HG03135 (cell line): ENCODE measurements at regions not wholly inside any gene's neighbourhood (a gene's known extent, or its start where the extent isn't known, plus 50 kb on each side); places are given as distances from the start of the nearest gene placed in this dataset.

ENCODE experiments used
- ATAC-seq: cut with Tn5 transposase; IDR thresholded peaks from one replicate; pipeline ENCODE4 v1.9.1; 2021; ENCODE audit warnings: mild to moderate bottlenecking, moderate library complexity; ENCODE audit not compliant: unreplicated experiment

GRCh38 chr21:27647921-27648320 is 681.0 kb upstream of the ADAMTS5 start:
- no peak for ATAC-seq

- no peak for ATAC-seq
Measured at GRCh38 chr21:27647401-27647800, 680.5 kb upstream of the ADAMTS5 start.

GRCh38 chr21:27646691-27647090 is 679.8 kb upstream of the ADAMTS5 start:
- ATAC-seq = no peak

- ATAC-seq = no peak
Measured at GRCh38 chr21:27646056-27646455, 679.2 kb upstream of the ADAMTS5 start.

GRCh38 chr21:27645285-27645684 is 678.4 kb upstream of the ADAMTS5 start:
- ATAC-seq = no peak

GRCh38 chr21:27643326-27643725 is 676.4 kb upstream of the ADAMTS5 start:
- no peak for ATAC-seq

GRCh38 chr21:27639286-27639685 is 672.4 kb upstream of the ADAMTS5 start:
- no peak for ATAC-seq

- no peak for ATAC-seq
Measured at GRCh38 chr21:27636656-27637055, 669.8 kb upstream of the ADAMTS5 start.

GRCh38 chr21:27633631-27634030 is 666.7 kb upstream of the ADAMTS5 start:
- ATAC-seq = no peak

- no peak for ATAC-seq
Measured at GRCh38 chr21:27631471-27631870, 664.6 kb upstream of the ADAMTS5 start.

GRCh38 chr21:27622631-27623030 is 655.7 kb upstream of the ADAMTS5 start:
- ATAC-seq = no peak

GRCh38 chr21:27614231-27614630 is 647.3 kb upstream of the ADAMTS5 start:
- ATAC-seq = no peak

GRCh38 chr21:27606422-27606821 is 639.5 kb upstream of the ADAMTS5 start:
- ATAC-seq = no peak

- no peak for ATAC-seq
Measured at GRCh38 chr21:27596196-27596595, 629.3 kb upstream of the ADAMTS5 start.

GRCh38 chr21:27595716-27596115 is 628.8 kb upstream of the ADAMTS5 start:
- ATAC-seq = no peak

- ATAC-seq = no peak
Measured at GRCh38 chr21:27590271-27590670, 623.4 kb upstream of the ADAMTS5 start.

GRCh38 chr21:27589781-27590180 is 622.9 kb upstream of the ADAMTS5 start:
- ATAC-seq = no peak

- ATAC-seq = no peak
Measured at GRCh38 chr21:27586986-27587385, 620.1 kb upstream of the ADAMTS5 start.

GRCh38 chr21:27586326-27586725 is 619.4 kb upstream of the ADAMTS5 start:
- ATAC-seq = no peak

GRCh38 chr21:27584256-27584655 is 617.4 kb upstream of the ADAMTS5 start:
- no peak for ATAC-seq

GRCh38 chr21:27582948-27583430 is 616.1 kb upstream of the ADAMTS5 start:
- no peak for ATAC-seq

GRCh38 chr21:27582246-27582947 is 615.5 kb upstream of the ADAMTS5 start:
- ATAC-seq = no peak

- ATAC-seq = no peak
Measured at GRCh38 chr21:27581168-27581567, 614.3 kb upstream of the ADAMTS5 start.
